ENCODE measurements at regions not wholly inside any gene's neighbourhood (a gene's known extent, or its start where the extent isn't known, plus 50 kb on each side); places are given as distances from the start of the nearest gene placed in this dataset.

- TF ChIP-seq USF2 (CRISPR knock-in tag; IDR thresholded peaks at IDR 0.05) (no peak), ZNF121 (CRISPR knock-in tag; IDR thresholded peaks at IDR 0.05) (no peak), NFYB (CRISPR knock-in tag; conservative IDR thresholded peaks at IDR 0.05; ENCODE audit: low read depth) (no peak), TEAD4 (CRISPR knock-in tag; IDR thresholded peaks at IDR 0.05) (no peak), TP53 (CRISPR knock-in tag; IDR thresholded peaks at IDR 0.05) (no peak), ZNF263 (CRISPR knock-in tag; IDR thresholded peaks at IDR 0.05; ENCODE audit: low read depth) (no peak), JUN (CRISPR knock-in tag; IDR thresholded peaks at IDR 0.05) (no peak), SP1 (CRISPR knock-in tag; conservative IDR thresholded peaks at IDR 0.05) (no peak)
- TF ChIP-seq, protein P1, sequence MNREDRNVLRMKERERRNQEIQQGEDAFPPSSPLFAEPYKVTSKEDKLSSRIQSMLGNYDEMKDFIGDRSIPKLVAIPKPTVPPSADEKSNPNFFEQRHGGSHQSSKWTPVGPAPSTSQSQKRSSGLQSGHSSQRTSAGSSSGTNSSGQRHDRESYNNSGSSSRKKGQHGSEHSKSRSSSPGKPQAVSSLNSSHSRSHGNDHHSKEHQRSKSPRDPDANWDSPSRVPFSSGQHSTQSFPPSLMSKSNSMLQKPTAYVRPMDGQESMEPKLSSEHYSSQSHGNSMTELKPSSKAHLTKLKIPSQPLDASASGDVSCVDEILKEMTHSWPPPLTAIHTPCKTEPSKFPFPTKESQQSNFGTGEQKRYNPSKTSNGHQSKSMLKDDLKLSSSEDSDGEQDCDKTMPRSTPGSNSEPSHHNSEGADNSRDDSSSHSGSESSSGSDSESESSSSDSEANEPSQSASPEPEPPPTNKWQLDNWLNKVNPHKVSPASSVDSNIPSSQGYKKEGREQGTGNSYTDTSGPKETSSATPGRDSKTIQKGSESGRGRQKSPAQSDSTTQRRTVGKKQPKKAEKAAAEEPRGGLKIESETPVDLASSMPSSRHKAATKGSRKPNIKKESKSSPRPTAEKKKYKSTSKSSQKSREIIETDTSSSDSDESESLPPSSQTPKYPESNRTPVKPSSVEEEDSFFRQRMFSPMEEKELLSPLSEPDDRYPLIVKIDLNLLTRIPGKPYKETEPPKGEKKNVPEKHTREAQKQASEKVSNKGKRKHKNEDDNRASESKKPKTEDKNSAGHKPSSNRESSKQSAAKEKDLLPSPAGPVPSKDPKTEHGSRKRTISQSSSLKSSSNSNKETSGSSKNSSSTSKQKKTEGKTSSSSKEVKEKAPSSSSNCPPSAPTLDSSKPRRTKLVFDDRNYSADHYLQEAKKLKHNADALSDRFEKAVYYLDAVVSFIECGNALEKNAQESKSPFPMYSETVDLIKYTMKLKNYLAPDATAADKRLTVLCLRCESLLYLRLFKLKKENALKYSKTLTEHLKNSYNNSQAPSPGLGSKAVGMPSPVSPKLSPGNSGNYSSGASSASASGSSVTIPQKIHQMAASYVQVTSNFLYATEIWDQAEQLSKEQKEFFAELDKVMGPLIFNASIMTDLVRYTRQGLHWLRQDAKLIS (CRISPR knock-in tag; IDR thresholded peaks at IDR 0.05; ENCODE audit: borderline replicate concordance): no peak
- TF ChIP-seq, protein P2, sequence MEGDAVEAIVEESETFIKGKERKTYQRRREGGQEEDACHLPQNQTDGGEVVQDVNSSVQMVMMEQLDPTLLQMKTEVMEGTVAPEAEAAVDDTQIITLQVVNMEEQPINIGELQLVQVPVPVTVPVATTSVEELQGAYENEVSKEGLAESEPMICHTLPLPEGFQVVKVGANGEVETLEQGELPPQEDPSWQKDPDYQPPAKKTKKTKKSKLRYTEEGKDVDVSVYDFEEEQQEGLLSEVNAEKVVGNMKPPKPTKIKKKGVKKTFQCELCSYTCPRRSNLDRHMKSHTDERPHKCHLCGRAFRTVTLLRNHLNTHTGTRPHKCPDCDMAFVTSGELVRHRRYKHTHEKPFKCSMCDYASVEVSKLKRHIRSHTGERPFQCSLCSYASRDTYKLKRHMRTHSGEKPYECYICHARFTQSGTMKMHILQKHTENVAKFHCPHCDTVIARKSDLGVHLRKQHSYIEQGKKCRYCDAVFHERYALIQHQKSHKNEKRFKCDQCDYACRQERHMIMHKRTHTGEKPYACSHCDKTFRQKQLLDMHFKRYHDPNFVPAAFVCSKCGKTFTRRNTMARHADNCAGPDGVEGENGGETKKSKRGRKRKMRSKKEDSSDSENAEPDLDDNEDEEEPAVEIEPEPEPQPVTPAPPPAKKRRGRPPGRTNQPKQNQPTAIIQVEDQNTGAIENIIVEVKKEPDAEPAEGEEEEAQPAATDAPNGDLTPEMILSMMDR (IDR thresholded peaks at IDR 0.05): no peak
- TF ChIP-seq, protein P3, sequence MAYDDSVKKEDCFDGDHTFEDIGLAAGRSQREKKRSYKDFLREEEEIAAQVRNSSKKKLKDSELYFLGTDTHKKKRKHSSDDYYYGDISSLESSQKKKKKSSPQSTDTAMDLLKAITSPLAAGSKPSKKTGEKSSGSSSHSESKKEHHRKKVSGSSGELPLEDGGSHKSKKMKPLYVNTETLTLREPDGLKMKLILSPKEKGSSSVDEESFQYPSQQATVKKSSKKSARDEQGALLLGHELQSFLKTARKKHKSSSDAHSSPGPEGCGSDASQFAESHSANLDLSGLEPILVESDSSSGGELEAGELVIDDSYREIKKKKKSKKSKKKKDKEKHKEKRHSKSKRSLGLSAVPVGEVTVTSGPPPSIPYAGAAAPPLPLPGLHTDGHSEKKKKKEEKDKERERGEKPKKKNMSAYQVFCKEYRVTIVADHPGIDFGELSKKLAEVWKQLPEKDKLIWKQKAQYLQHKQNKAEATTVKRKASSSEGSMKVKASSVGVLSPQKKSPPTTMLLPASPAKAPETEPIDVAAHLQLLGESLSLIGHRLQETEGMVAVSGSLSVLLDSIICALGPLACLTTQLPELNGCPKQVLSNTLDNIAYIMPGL (CRISPR knock-in tag; IDR thresholded peaks at IDR 0.05): no peak
- TF ChIP-seq, protein P4, sequence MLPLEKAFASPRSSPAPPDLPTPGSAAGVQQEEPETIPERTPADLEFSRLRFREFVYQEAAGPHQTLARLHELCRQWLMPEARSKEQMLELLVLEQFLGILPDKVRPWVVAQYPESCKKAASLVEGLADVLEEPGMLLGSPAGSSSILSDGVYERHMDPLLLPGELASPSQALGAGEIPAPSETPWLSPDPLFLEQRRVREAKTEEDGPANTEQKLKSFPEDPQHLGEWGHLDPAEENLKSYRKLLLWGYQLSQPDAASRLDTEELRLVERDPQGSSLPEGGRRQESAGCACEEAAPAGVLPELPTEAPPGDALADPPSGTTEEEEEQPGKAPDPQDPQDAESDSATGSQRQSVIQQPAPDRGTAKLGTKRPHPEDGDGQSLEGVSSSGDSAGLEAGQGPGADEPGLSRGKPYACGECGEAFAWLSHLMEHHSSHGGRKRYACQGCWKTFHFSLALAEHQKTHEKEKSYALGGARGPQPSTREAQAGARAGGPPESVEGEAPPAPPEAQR (CRISPR knock-in tag; IDR thresholded peaks at IDR 0.05): no peak
- TF ChIP-seq, protein P5, sequence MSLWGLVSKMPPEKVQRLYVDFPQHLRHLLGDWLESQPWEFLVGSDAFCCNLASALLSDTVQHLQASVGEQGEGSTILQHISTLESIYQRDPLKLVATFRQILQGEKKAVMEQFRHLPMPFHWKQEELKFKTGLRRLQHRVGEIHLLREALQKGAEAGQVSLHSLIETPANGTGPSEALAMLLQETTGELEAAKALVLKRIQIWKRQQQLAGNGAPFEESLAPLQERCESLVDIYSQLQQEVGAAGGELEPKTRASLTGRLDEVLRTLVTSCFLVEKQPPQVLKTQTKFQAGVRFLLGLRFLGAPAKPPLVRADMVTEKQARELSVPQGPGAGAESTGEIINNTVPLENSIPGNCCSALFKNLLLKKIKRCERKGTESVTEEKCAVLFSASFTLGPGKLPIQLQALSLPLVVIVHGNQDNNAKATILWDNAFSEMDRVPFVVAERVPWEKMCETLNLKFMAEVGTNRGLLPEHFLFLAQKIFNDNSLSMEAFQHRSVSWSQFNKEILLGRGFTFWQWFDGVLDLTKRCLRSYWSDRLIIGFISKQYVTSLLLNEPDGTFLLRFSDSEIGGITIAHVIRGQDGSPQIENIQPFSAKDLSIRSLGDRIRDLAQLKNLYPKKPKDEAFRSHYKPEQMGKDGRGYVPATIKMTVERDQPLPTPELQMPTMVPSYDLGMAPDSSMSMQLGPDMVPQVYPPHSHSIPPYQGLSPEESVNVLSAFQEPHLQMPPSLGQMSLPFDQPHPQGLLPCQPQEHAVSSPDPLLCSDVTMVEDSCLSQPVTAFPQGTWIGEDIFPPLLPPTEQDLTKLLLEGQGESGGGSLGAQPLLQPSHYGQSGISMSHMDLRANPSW (CRISPR knock-in tag; conservative IDR thresholded peaks at IDR 0.05; ENCODE audit: low read depth): no peak
- TF ChIP-seq, protein P6, sequence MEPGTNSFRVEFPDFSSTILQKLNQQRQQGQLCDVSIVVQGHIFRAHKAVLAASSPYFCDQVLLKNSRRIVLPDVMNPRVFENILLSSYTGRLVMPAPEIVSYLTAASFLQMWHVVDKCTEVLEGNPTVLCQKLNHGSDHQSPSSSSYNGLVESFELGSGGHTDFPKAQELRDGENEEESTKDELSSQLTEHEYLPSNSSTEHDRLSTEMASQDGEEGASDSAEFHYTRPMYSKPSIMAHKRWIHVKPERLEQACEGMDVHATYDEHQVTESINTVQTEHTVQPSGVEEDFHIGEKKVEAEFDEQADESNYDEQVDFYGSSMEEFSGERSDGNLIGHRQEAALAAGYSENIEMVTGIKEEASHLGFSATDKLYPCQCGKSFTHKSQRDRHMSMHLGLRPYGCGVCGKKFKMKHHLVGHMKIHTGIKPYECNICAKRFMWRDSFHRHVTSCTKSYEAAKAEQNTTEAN (CRISPR knock-in tag; IDR thresholded peaks at IDR 0.05): no peak
These were observed 193.2 kb downstream of the GOLGA6L6 start for GRCh38 chr15:20348291-20348899.
